SK-N-DZ (cell line): ENCODE measurements at regions not wholly inside any gene's neighbourhood (a gene's known extent, or its start where the extent isn't known, plus 50 kb on each side); places are given as distances from the start of the nearest gene placed in this dataset.
"Not testable (repeated sequence)": the region's sequence is repeated elsewhere in the genome, so short reads cannot be mapped to it uniquely, and the experiment has no call there.

Experiments
- DNase-seq: peaks from one replicate; pipeline ENCODE4 v3.0.0-alpha.2; 2015; ENCODE audit warnings: low spot score

DNA sequence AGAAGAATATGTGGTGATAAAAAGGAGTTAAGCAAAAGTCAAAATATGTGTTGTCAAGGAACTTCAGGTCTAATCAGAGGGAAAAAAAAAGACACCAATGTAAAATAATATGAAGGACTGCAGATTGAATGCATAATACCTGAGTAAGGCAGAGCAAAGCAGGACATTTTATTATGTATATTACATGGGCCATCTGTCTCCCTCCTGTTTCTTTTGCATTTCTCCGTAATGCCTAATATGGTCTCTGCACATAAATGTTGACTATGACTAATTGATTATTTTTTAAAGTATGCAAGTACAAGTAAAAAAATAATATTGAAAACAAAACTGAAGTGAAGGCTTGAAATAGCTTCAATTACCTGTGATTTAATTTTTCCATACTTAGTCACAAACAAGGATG lies 384.7 kb upstream of the MAN1A1 start:
- no peak for DNase-seq

DNA sequence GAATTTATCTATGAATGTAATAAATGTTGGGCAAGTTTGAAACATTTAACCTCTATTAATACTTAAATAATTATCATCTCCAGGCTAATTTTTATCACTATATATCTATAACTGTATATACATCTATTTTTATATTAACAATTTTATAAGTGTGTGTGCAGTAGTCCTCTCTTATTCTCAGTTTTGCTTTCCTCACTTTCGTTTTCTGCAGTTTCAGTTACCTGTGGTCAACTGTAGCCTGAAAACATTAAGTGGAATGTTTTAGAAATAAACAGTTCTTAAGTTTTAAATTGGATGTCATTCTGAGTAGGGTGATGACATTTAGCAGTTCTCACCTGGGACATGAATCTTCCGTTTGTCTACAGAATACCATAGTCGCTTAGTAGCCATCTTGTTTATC lies 379.4 kb upstream of the MAN1A1 start:
- no peak for DNase-seq

DNA sequence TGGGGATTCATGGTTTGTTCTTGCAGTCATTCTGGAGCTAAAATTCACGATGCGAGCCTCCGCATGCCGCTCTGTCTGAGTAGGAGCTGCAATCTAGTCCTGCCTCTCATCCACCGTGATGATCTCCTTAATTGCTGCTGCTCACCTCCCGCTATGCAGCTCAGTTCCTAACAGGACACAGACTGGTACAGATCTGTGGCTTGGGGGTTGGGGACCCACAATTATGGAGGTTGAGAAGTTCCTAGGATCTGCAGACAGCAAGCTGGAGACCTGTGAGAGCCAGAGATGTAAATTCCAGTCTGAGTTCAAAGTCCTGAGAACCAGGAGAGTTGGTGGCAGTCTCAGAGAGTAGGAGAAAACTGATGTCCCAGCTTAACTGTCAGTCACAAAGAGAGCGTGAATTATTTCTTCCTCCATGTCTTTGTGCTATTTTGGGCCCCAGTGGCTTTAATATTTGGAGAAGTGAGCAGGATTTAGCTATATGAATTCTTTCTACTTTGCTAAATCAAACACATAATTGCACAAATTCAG lies 378.7 kb upstream of the MAN1A1 start:
- DNase-seq = no peak

DNA sequence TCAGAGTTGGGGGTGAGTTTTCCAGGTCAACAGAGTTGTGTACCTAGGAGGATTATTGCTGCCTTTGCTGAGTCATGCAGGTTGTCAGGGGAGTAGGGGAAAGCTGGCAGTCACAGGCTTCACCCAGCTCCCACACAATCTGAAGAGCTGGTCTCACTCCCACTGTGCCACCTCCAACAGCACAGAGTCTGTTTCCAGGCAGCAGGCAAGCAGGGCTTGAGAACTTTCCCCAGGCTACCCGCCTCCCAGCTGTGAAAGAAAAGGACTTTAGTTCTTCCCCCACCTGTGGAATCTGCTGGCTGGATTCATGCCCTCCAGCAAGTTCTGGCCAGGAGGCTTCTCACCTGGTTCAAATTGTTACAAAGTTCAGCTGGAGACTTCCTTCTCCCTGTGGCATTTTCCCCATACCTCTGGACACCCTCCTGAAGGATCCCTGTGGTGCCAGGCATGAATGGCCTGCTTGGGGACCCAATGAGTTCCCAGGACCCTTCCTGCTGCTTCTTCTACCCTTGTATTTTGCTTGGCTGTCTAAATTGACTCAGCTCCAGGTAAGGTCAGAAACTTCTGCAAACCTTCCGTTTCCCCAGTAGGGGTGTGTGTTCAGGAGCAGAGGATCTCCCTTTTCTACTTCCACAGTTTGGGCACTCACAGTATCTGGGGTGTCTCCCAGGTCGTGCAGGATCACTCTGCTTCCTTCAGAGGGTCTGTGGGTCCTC lies 378.1 kb upstream of the MAN1A1 start:
- no peak for DNase-seq

DNA sequence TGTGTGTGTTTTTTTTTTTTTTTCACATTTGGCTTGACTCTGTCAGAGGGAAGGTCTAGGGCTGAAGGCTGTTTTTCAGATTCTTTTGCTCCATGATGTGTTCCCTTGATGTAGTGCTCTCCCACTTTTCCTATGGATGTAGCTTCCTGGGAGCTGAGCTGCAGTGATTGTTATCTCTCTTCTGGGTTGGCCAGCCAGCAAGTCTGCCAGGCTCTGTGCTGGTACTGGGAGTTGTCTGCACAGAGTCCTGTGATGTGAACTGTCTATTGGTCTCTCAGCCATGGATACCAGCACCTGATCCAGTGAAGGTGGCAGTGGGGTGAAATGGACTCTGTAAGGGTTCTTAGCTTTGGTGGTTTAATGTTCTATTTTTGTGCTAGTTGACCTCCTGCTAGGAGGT lies 377.4 kb upstream of the MAN1A1 start:
- not testable (repeated sequence) for DNase-seq

DNA sequence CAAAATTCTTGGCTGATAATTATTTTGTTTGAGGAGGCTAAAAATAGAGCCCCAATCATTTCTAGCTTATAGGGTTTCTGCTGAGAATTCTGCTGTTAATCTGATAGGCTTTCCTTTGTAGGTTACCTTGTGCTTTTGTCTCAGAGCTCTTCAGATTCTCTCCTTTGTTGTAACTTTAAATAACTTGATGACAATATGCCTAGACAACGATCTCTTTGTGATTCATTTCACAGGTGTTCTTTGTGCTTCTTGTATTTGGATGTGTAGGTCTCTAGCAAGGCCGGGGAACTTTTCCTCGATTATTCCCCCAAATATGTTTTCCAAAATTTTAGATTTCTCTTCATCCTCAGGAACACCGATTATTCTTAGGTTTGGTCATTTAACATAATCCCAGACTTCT lies 376.5 kb upstream of the MAN1A1 start:
- no peak for DNase-seq

DNA sequence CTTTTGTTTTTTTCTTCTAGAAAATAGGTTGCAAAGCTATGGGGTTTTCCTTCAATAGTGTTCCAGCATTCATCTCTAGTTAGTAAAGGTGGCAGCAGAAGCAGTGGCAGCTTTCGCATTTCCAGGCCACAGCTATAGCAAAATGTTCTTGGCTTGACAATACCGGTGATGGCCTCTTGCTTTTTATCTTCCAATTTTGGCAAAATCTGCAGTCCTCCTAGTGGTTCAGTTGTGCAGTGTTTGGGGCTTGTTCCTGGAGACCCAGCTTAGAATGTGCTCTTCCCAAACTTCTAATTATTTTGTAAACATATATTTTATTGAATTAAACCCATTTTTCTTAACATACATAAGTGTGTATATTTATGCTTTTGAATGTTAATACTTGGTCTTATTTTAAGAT lies 370.6 kb upstream of the MAN1A1 start:
- no peak for DNase-seq

DNA sequence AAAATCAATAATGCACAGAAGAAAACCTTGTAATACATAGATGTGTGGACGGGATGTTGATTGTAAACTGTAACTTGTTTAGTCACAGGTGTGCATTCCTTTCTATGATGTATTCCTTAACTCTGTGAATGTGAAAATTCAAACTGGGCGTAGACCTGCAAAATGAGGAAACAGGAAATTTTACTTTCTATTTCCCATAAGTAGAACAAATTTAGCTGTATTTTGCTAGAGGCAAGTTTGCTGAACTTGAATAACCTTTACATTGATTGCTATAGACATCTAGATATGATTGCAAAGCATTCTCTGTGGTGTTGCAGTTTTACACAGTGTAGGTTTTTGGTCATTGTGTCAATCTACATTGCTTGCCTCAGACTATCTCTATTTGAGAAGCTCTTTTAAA lies 368.4 kb upstream of the MAN1A1 start:
- no peak for DNase-seq

DNA sequence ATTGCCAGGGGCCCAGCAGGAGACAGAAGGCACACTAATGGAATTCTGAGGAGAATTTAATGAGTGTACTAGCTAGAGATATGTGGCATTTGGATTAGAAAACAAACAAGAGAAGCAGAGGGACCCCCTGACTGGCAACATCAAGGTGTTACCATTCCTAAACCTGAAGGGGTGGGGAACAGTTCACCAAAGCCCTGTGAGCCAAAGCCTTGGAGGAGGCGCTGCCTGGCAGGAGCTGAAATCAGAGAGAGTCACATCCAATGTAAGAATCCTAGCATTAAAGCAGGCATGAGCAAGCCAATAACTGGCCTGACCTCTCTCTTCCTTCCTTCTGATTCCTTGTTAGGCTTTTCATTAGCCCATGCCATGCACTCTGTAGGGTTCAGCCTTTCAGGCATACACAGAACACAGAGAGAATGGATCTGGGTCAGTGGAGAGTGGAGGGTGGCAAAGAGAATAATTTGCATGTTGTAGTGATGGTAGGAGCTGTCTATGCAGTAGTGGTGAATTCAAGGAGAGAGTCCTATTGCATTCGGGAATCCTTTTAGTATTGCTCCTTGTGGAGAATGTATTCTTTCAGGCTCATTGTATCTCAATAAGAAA lies 367.2 kb upstream of the MAN1A1 start:
- DNase-seq = no peak

DNA sequence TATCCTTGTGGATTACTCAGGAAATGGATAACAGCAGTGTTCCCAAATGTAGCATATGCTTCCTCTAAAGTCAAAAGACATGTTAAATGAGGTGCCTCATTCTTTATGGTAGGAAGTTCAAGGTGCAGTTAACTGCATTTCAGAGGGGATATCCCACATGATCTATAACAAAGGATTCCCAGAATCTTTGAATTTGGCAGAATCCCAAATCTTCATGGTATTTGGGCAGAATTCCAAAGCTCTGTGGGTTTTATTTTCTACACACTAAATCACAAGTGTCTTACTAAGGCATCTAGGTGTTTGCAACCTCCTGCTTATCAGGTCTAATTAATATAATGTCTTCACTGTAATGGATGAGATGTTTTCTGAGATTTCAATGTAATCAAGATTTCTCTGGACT lies 364.3 kb upstream of the MAN1A1 start:
- DNase-seq = no peak

DNA sequence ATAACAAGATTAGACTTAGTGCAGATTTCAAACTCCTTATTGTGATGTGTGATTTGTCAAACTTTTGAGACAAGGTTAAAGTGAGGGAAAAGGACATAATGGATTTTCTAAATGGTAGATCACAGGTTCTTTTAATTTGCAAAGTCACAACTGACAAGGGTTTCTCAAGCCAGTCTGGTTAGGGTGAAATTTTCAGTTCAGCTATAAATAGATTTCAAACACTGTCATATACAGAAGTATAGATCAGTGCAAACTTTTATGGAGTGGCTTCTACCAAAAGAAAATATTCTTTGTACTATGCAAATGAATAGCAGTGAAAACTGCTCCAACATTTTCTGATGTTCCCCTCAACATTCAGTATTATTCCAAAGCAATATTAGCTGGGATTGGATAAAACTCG lies 337.1 kb upstream of the MAN1A1 start:
- DNase-seq = no peak

DNA sequence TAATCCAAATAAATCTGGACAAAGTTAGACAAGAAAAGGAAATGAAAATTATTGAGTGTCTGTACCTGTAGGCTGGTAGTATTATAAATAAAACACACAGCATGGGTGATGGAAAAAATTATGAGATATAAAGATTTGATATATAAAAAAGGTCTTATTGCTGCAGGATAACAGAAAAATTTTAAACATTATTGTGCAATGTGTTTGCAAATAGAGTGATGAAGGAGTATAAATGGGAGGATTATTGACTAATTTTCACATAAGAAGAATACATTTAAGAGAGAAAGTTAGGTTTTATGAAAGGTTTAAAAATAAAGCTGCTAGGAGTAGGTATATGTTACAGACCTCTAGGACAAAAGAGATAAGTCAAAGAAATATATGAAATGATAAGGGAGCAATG lies 336.7 kb upstream of the MAN1A1 start:
- DNase-seq = no peak

DNA sequence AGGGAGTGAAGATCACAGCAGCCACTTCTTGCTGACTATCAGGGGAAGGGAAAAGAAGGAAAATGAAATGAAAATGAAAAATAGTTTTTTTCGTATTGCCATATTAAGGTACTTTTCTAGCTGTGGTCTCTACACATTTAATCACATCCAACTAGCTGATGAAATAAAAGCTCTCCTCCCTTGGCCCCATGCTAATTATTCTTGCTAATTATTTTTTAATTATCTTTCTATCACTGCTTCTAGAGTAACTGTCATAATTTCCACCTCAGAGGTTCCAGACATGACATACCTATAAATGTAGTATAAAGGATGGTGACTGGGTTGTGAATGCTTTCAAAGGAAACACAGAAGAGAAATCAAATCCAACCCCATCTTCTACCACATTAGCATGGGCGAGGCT lies 334.1 kb upstream of the MAN1A1 start:
- no peak for DNase-seq

DNA sequence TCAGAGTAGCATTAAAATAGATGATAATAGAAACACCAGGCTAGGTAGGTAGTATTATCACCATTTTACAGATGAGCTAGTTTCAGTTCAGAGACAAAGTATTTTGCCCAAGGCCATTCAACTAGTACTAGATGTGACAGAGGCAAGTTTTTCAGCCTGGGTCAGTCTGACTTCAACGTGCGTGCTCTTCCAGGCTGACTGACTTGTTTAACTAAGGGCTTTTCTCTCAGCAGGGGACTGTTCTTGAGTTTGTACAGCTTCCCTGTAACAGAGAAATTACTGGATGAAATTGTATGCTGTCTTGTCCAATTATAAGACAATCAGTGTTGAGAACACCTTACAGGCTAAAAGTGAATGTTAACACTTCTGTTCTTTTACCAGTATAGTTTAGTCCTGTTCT lies 333.5 kb upstream of the MAN1A1 start:
- DNase-seq = no peak

DNA sequence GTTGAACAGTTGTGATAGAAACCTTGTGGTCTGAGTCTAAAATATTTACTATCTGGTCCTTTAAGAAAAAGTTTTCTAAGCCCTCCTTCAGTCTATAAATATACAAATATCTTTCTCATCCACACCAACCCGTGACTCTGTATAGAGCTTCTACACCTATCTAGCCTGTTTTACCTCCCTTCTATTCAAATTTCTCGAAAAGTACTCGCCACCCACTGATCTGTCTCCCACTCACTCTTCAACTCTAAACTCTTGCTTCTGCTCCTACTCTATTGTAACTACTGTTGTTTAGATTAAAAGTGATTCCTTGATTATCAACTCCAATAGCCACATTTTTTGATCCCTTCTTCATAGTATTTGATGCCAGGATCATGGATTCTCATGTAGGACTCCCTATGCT lies 329.4 kb upstream of the MAN1A1 start:
- no peak for DNase-seq

DNA sequence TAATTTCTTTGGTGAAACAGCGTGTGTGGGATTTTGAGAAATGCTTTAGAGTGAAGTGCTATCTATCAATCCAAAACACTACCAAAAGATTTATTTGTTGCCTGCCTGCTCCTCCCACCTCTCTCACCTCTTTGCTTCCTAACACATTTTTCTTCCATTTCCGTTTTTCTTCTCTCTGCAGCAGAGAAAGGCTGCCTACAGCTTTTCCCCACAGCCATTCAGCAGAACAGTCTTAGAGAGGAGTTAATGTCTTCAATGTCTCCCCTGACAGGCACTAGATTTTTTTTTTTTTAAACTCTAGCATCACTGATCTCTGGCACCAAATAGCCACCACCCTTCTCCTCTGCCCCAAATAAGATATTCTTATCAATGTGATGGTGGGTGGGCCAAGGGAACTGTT lies 327.8 kb upstream of the MAN1A1 start:
- no peak for DNase-seq

DNA sequence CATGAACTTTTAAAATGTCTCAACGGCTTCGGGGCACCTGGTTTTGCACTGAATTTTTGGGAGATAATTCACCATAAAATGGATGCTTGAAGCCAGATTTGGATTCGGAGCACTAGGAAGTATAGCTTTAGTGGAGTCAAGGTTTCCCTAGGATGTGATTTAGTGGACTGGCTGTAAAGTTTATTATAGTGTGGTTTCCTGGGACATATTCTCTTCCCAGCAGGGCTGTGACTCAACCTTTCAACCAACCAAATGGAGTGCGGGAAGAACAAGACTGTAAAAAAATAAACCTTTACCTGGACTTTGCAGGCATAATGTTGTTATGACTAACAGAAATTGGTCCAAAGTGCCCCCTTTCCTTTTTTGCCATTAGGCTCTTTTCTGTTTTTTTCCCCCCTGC lies 327.4 kb upstream of the MAN1A1 start:
- no peak for DNase-seq

DNA sequence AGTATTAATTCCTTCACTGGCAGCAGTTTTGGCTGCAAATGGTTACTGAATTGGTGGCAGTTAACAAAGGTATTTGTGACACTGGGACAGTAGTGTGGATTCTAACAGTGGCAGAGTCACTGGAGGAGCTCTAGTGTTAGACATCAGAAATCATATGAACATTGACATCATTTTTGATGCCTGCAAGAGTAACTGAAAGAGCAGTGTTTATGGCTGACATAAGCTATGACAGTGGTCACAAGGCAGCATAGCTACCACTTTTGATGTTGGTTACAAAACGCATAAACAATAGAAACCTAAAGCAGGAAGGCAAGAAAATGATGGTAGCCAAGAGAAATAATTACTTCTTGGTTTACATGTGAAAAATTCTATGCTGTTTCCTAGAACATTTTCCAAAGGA lies 326.7 kb upstream of the MAN1A1 start:
- no peak for DNase-seq

DNA sequence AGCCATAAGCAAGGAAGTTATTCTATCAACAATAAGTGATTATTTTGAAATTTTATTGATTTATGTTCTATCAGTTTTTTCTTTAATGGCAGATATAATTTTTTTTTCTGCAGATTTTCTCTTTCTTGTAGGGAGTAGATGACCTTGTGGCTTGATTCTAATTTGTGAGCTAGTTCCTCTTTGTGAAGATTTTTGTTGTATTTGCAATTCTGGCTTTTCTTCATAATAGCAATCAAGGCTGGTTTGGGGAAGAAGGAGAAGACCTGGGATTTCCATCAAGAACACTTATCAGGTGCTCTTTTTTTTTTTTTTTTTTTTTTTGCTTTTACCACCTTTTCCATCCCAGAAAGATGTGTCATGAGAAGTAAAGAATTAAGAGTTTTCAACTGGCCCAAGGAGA lies 324.2 kb upstream of the MAN1A1 start:
- DNase-seq = no peak

DNA sequence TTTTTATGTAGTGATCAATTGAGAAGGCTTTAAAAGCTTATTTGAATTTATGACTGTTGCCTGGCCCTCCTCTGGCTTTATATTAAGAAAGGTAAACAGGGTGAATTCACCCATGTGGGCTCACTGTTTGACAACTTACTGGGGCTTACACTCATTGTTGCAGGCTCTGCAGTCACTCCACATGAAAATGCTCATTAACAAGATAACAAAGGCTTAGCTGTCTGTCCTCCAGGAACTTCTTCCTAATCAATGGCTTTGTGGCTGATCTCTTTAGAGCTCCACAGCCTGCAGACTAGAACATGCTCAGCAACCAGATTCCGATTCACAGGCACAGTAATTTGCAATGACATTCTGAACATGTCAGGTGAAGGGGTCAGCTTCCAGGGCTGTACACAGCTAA lies 323.2 kb upstream of the MAN1A1 start:
- no peak for DNase-seq

DNA sequence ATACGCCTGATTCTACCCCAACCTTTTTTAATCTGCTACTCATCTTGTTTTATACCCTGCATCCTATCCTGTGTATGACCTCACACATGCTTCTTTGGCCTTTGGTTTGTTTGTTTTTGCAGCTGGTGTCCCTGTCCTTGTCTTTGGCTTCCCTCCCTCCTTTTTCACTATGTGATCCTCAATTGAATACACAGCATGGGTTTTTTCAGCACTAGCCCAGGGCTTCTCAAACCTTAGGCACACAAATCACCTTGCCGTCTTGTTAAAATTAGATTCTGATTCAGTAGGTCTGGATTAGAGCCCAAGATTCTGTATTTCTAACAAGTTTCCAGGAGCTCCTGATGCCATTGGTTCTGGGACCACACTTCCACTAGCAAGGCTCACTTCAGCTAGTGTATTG lies 321.5 kb upstream of the MAN1A1 start:
- DNase-seq = no peak

DNA sequence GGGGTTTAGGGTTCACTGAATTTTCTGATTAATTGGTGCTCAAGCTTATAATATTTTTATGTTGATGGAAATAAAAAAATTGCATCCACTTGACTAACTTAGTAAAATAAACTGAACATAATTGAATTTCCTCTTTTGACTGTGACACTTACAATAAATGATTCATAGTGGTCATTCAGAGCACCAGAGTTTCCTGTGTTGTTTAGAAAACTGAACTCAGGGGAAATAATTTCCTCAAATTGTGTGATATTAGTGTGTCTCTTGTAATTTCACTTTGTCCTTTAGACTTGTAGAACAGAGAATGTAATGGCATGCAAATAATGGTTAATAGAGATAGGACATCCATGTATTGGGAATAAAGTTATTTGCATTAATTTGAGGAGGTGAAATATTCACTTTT lies 319.7 kb upstream of the MAN1A1 start:
- no peak for DNase-seq

DNA sequence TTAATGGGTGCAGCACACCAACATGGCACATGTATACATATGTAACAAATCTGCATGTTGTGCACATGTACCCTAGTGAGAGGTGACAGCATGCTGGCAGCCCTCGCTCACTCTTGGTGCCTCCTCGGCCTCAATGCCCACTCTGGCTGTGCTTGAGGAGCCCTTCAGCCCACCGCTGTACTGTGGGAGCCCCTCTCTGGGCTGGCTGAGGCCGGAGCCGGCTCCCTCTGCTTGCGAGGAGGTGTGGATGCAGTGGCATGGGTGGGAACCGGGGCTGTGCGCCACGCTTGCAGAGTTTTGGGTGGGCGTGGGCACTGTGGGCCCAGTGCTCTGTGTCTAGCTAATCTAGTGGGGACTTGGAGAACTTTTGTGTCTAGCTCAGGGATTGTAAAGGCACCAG lies 315.9 kb upstream of the MAN1A1 start:
- DNase-seq = not testable (repeated sequence)

DNA sequence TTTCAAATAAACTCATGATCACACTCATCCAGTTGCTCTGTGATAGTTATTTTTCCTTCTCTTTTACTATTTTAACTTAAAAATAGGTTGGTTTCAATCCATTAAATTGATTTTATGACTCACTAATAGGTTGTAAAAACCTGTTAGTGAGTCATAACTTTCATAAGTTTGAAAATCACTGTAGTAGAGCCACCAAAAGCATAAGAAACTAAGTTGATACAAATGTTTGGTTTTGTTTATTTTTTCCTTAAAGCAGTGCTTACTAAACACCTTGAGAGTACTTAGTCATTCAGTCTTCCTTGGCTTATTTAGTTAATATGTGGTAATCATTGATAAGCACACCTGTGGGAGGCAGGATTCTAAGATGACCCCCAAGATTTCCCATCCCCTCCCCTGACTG lies 312.1 kb upstream of the MAN1A1 start:
- no peak for DNase-seq
